Keratinocyte (primary cell): ENCODE measurements at regions not wholly inside any gene's neighbourhood (a gene's known extent, or its start where the extent isn't known, plus 50 kb on each side); places are given as distances from the start of the nearest gene placed in this dataset.

ENCODE experiments used
- EZH2 ChIP-seq: IDR thresholded peaks from one replicate; pipeline ENCODE4 v1.6.1; 2012; ENCODE audit warnings: inconsistent platforms, mild to moderate bottlenecking, low read length, moderate library complexity
- TF ChIP-seq, protein P1 (sequence below), 3 experiments: IDR thresholded peaks in 1 of 3; conservative IDR thresholded peaks in 1 of 3; optimal IDR thresholded peaks in 1 of 3; 2 replicates in 2 of 3; 3 replicates in 1 of 3; pipeline versions ENCODE3 to v1.5.1; 2011; ENCODE audit warnings: low read length in 3 of 3, mild to moderate bottlenecking in 3 of 3, moderate library complexity in 2 of 3, control low read depth in 1 of 3, inconsistent platforms in 1 of 3; ENCODE audit not compliant: insufficient read depth in 2 of 3; ENCODE audit errors: extremely low read depth in 1 of 3

DNA sequence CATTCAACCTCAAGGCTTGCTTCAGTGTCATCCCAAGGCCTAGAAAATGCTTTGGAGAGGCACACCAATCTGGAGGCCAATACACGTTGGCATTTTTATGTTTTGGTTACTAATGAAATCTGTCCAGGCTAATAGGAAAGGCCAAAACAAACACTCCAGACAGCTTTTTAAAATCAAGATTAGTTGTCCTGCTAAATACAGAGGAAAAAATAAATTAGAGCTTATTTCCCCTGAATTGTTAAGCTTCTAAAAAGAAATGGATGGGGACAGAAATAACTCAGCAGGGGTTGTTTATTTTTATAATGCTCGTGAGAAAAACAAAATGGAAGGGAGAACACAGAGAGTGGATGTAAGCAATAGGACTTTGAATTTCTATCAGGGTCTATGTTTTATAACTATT, 438.5 kb upstream of the LRRC4C start:
- TF ChIP-seq, protein P1, sequence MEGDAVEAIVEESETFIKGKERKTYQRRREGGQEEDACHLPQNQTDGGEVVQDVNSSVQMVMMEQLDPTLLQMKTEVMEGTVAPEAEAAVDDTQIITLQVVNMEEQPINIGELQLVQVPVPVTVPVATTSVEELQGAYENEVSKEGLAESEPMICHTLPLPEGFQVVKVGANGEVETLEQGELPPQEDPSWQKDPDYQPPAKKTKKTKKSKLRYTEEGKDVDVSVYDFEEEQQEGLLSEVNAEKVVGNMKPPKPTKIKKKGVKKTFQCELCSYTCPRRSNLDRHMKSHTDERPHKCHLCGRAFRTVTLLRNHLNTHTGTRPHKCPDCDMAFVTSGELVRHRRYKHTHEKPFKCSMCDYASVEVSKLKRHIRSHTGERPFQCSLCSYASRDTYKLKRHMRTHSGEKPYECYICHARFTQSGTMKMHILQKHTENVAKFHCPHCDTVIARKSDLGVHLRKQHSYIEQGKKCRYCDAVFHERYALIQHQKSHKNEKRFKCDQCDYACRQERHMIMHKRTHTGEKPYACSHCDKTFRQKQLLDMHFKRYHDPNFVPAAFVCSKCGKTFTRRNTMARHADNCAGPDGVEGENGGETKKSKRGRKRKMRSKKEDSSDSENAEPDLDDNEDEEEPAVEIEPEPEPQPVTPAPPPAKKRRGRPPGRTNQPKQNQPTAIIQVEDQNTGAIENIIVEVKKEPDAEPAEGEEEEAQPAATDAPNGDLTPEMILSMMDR (optimal IDR thresholded peaks at IDR 0.05 in 1 of 3, IDR thresholded peaks at IDR 0.05 in 1 of 3, conservative IDR thresholded peaks at IDR 0.05 in 1 of 3; ENCODE audit: extremely low read depth in 1 of 3, insufficient read depth in 2 of 3, low read length in 3 of 3), result no peak
- TF ChIP-seq EZH2, result no peak
